Fibroblast of the aortic adventitia (primary cell): ENCODE measurements at regions not wholly inside any gene's neighbourhood (a gene's known extent, or its start where the extent isn't known, plus 50 kb on each side); places are given as distances from the start of the nearest gene placed in this dataset. TPM values are rescaled to one million over a fixed set of nuclear protein-coding genes. Genes with fewer than 3 reads are reported as not detected.

Source experiments
- DNase-seq: peaks from one replicate; pipeline ENCODE4 v3.0.0-alpha.2; 2010; ENCODE audit warnings: low read depth
- H3K4me3 ChIP-seq: 2 replicates; pipeline ENCODE4 v1.5.1; 2011; ENCODE audit warnings: low read depth, mild to moderate bottlenecking, control low read depth, low read length, moderate library complexity
- CTCF ChIP-seq: IDR thresholded peaks from 2 replicates; pipeline ENCODE4 v1.5.1; 2011; ENCODE audit warnings: mild to moderate bottlenecking, low read length, control low read depth, inconsistent platforms; ENCODE audit not compliant: insufficient read depth
- small RNA-seq: library from RNA; depleted of rRNA; stranded (forward); fragments of <200 nt; gene quantifications from one replicate; pipeline ENCODE3, GENCODE V24; 2012

- no peak for TF ChIP-seq CTCF
- DNase-seq: no peak
- H3K4me3 ChIP-seq: no peak overlapping the region
Observed at GRCh38 chr20:57114290-57115005, 152.0 kb downstream of the BMP7 start.

GRCh38 chr20:57117296-57117695 is 149.1 kb downstream of the BMP7 start:
- no peak for DNase-seq
- no peak for TF ChIP-seq CTCF
- H3K4me3 ChIP-seq: no peak overlapping the region

- no peak for DNase-seq
- no peak for TF ChIP-seq CTCF
- H3K4me3 ChIP-seq: no peak overlapping the region
Observed at GRCh38 chr20:57118107-57118769, 148.2 kb downstream of the BMP7 start.

Small RNA genes lying in the stretch of these regions (small RNA-seq; reads per million reads assigned to genes)
- gene RNU6-929P: not detected
